ENCODE measurements at regions not wholly inside any gene's neighbourhood (a gene's known extent, or its start where the extent isn't known, plus 50 kb on each side); places are given as distances from the start of the nearest gene placed in this dataset.
"Not testable (repeated sequence)": the region's sequence is repeated elsewhere in the genome, so short reads cannot be mapped to it uniquely, and the experiment has no call there.

DNA sequence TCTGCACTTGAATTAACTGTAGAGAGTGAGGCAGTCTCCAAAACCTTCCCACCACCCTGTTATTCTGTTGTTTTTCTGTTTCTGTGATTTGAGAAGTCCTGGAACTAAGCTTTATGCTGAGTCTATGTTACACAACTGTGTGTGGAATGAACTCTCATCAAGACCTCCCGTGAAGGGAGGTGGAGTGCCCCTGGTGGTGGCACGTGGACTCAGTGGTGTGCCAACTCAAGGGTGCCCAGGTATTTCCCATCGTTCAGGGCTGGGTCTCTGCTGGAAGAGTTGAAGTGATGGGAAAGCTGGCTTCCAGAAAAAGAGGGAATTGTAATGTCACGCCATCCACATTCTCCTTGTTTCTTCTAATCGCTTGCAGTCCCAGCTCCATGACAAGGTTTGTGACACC is 374.2 kb downstream of the SMOC2 start:
- no peak for DNase-seq (ENCODE audit: extremely low spot score)
- CTCF ChIA-PET, result no interaction called here
- TF ChIP-seq, protein P1, sequence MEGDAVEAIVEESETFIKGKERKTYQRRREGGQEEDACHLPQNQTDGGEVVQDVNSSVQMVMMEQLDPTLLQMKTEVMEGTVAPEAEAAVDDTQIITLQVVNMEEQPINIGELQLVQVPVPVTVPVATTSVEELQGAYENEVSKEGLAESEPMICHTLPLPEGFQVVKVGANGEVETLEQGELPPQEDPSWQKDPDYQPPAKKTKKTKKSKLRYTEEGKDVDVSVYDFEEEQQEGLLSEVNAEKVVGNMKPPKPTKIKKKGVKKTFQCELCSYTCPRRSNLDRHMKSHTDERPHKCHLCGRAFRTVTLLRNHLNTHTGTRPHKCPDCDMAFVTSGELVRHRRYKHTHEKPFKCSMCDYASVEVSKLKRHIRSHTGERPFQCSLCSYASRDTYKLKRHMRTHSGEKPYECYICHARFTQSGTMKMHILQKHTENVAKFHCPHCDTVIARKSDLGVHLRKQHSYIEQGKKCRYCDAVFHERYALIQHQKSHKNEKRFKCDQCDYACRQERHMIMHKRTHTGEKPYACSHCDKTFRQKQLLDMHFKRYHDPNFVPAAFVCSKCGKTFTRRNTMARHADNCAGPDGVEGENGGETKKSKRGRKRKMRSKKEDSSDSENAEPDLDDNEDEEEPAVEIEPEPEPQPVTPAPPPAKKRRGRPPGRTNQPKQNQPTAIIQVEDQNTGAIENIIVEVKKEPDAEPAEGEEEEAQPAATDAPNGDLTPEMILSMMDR (IDR thresholded peaks at IDR 0.05; ENCODE audit: control extremely low read depth, extremely low read depth, low read depth, missing control alignments), result no peak
- POLR2A ChIA-PET, result no interaction called here

DNA sequence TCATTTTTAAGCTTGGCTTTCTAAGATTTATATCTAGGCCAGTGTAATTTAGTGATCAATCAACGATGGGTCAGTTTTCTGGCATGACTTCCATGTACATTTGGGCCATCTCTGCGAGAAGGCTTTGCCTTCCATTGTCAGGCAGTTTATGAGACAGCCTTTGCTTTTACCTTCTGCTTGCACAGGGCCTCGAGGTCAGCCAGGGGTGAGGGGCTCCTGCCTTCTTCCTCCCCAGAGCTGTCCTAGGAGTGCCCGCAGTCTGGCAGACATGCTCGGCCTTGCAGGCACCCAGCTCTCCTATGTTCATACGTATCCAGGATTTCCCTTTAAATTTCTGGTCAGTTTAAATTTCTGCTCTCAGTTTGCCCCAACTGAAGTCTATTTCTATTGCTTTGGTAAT is 367.2 kb downstream of the SMOC2 start:
- DNase-seq (ENCODE audit: extremely low spot score), result no peak
- ChIA-PET CTCF (no interaction called here), POLR2A (no interaction called here)
- TF ChIP-seq, protein P1 (IDR thresholded peaks at IDR 0.05; ENCODE audit: control extremely low read depth, extremely low read depth, low read depth, missing control alignments), result no peak

- TF ChIP-seq, protein P1 (IDR thresholded peaks at IDR 0.05; ENCODE audit: control extremely low read depth, extremely low read depth, low read depth, missing control alignments), result no peak
- POLR2A ChIA-PET, result no interaction called here
- DNase-seq (ENCODE audit: extremely low spot score), result no peak
- CTCF ChIA-PET, result interaction anchor here (1.1 kb wide), 1 partner anchor 22 kb away, joined by 3 read pairs; no protein-coding TSS in a partner anchor
Measured at GRCh38 chr6:168804331-168804730, 363.3 kb downstream of the SMOC2 start.

DNA sequence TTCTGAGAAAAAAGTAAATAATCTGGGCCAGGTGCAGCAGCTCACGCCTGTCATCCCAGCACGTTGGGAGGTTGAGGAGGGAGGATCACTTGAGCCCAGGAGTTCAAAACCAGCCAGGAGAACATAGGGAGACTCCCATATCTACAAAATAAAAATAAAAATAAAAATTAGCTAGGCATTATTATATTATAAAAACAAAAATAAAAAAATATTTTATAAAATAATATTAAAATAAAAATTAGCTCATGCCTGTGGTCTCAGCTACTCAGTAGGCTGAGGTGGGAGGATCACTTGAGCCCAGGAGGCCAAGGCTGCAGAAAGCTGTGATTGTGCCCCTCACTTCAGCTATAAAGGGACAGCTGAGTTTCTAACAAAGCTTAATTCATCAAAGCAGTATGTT is 362.9 kb downstream of the SMOC2 start:
- POLR2A ChIA-PET, result no interaction called here
- DNase-seq (ENCODE audit: extremely low spot score), result no peak
- TF ChIP-seq, protein P1 (IDR thresholded peaks at IDR 0.05; ENCODE audit: control extremely low read depth, extremely low read depth, low read depth, missing control alignments), result no peak
- CTCF ChIA-PET, result interaction anchor here (1.1 kb wide), 1 partner anchor 22 kb away, joined by 3 read pairs; no protein-coding TSS in a partner anchor

DNA sequence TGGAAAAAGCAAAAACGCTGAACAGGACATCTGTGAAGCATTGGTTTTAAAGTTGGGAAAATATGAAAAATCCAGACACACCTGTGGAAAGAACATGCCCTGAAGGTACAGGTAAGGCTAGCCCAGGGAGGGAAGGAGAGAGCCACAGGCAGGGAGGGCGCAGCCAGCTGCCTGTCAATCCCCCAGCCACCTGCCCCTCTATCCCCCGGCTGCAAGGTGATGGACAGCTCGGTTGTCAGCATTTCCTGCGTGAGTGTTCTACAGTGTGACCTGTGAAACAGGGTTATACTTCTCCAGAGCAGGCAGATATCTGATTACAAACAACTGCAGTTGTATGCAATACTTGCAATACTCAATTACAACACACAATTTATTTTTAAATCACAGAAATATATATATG is 358.1 kb downstream of the SMOC2 start:
- no peak for DNase-seq (ENCODE audit: extremely low spot score)
- ChIA-PET CTCF (no interaction called here), POLR2A (no interaction called here)
- TF ChIP-seq, protein P1 (IDR thresholded peaks at IDR 0.05; ENCODE audit: control extremely low read depth, extremely low read depth, low read depth, missing control alignments), result no peak

DNA sequence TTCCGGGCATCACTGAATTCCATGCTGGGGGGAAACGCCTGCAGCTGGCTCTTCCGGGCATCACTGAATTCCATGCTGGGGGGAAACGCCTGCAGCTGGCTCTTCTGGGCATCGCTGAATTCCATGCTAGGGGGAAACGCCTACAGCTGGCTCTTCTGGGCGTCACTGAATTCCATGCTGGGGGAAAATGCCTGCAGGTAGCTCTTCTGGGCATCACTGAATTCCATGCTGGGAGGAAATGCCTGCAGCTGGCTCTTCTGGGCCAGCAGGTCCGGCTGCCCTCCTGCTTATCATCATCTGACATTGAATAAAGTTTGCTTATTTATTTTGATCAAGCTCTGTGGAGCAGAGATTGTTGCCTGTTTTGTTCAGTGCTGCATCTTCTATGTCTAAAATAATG is 355.1 kb downstream of the SMOC2 start:
- POLR2A ChIA-PET, result no interaction called here
- TF ChIP-seq, protein P1 (IDR thresholded peaks at IDR 0.05; ENCODE audit: control extremely low read depth, extremely low read depth, low read depth, missing control alignments), result no peak
- no peak for DNase-seq (ENCODE audit: extremely low spot score)
- CTCF ChIA-PET, result no interaction called here

- CTCF ChIA-PET; POLR2A ChIA-PET; DNase-seq (ENCODE audit: extremely low spot score): not testable (repeated sequence)
Measured at GRCh38 chr6:168795611-168796010, 354.6 kb downstream of the SMOC2 start.

Data from GM10248 (cell line).